ENCODE measurements at regions not wholly inside any gene's neighbourhood (a gene's known extent, or its start where the extent isn't known, plus 50 kb on each side); places are given as distances from the start of the nearest gene placed in this dataset.
"Not testable (repeated sequence)": the region's sequence is repeated elsewhere in the genome, so short reads cannot be mapped to it uniquely, and the experiment has no call there.

DNA sequence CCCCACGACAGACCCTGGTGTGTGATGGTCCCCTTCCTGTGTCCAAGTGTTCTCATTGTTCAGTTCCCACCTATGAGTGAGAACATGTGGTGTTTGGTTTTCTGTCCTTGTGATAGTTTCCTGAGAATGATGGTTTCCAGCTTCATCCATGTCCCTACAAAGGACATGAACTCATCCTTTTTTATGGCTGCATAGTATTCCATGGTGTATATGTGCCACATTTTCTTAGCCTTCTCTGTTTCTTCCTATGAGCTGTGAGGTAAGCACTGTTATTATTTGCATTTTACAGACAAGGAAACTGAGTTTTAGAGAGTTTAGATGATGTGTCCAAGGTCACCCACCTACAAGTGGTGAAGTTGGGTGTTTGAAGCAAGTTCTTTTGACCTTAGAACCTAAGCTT, 51.1 kb upstream of the BNC1 start:
- H3K27me3 ChIP-seq (replicated peaks; ENCODE audit: control insufficient read depth, insufficient read depth, low read length); DNase-seq (ENCODE audit: extremely low read depth, insufficient read length); H3K4me3 ChIP-seq (replicated peaks; ENCODE audit: low read depth, low read length); H3K36me3 ChIP-seq (ENCODE audit: control insufficient read depth, insufficient read depth, low read length): not testable (repeated sequence)

DNA sequence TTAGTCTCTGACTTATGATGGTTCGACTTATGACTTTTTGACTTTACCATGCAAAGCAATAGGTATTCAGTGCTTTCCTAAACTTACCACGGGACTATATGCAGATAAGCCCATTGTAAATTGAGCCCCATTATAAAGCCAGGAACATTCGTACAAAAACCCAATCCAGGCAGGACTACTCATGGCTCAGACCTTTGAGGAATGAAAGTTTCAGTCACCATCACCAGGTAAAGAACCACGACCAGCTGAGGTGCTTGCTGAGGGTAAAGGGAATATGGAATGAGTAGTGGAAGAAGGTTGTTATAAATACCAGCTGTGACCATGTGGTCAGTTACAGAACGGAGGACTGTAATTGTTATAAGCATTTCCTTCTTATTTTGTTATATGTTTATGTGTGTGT, 54.9 kb upstream of the BNC1 start:
- DNase-seq (ENCODE audit: extremely low read depth, insufficient read length): no peak
- no peaks in the 10 kb centered on the region; the same call in none of the 2 replicates for H3K27me3 ChIP-seq (replicated peaks; ENCODE audit: control insufficient read depth, insufficient read depth, low read length)
- H3K36me3 ChIP-seq (ENCODE audit: control insufficient read depth, insufficient read depth, low read length): no peaks in the 10 kb centered on the region
- no peak overlapping the region for H3K4me3 ChIP-seq (replicated peaks; ENCODE audit: low read depth, low read length)
- TF ChIP-seq, protein P1, sequence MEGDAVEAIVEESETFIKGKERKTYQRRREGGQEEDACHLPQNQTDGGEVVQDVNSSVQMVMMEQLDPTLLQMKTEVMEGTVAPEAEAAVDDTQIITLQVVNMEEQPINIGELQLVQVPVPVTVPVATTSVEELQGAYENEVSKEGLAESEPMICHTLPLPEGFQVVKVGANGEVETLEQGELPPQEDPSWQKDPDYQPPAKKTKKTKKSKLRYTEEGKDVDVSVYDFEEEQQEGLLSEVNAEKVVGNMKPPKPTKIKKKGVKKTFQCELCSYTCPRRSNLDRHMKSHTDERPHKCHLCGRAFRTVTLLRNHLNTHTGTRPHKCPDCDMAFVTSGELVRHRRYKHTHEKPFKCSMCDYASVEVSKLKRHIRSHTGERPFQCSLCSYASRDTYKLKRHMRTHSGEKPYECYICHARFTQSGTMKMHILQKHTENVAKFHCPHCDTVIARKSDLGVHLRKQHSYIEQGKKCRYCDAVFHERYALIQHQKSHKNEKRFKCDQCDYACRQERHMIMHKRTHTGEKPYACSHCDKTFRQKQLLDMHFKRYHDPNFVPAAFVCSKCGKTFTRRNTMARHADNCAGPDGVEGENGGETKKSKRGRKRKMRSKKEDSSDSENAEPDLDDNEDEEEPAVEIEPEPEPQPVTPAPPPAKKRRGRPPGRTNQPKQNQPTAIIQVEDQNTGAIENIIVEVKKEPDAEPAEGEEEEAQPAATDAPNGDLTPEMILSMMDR (IDR thresholded peaks at IDR 0.05; ENCODE audit: insufficient read depth, low read length, poor library complexity, severe bottlenecking): no peak

DNA sequence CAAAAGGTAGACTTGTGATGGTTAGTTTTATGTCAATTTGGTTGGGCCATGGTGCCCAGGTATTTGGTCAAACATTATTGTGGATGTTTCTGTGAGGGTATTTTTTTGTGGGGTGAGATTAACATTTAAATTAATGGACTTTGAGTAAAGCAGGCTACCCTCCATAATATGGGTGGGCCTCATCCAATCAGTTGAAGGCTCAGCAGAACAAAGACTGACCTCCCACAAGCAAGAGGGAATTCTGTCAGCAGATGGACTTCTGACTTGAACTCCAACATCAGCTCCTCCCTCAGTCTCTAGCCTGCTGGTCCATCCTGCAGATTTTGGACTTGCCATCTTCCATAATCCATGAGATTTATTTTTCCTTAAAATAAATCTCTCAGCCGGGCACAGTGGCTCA, 55.6 kb upstream of the BNC1 start:
- Histone ChIP-seq H3K36me3 (ENCODE audit: control insufficient read depth, insufficient read depth, low read length) (no peaks in the 10 kb centered on the region), H3K4me3 (replicated peaks; ENCODE audit: low read depth, low read length) (no peak overlapping the region), H3K27me3 (replicated peaks; ENCODE audit: control insufficient read depth, insufficient read depth, low read length) (no peaks in the 10 kb centered on the region; the same call in none of the 2 replicates)
- TF ChIP-seq, protein P1 (IDR thresholded peaks at IDR 0.05; ENCODE audit: insufficient read depth, low read length, poor library complexity, severe bottlenecking): no peak
- DNase-seq (ENCODE audit: extremely low read depth, insufficient read length): no peak

DNA sequence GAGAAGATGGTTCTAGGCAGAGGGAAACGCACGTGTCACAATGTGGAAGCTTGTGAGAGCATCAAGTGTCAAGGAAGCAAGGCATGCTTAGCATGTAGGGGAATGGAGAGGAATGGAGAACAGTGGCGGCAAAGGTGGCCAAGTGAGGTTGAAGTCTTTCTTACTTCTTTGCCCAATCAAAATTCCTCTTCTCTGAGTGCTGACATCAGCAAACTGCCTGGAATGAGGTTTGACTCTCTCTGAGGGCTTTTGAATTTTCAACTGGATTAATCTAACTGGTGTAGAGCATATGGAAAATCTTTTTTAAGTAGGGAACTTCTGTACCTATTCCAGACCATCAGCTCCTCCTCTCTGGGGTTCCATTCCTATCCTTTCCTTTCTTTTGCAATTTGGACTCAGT, 61.9 kb upstream of the BNC1 start:
- TF ChIP-seq, protein P1 (IDR thresholded peaks at IDR 0.05; ENCODE audit: insufficient read depth, low read length, poor library complexity, severe bottlenecking): no peak
- peaks cover 2% of the 10 kb centered on the region for H3K27me3 ChIP-seq (replicated peaks; ENCODE audit: control insufficient read depth, insufficient read depth, low read length)
- H3K4me3 ChIP-seq (replicated peaks; ENCODE audit: low read depth, low read length): no peak overlapping the region
- no peak for DNase-seq (ENCODE audit: extremely low read depth, insufficient read length)
- H3K36me3 ChIP-seq (ENCODE audit: control insufficient read depth, insufficient read depth, low read length): no peaks in the 10 kb centered on the region

DNA sequence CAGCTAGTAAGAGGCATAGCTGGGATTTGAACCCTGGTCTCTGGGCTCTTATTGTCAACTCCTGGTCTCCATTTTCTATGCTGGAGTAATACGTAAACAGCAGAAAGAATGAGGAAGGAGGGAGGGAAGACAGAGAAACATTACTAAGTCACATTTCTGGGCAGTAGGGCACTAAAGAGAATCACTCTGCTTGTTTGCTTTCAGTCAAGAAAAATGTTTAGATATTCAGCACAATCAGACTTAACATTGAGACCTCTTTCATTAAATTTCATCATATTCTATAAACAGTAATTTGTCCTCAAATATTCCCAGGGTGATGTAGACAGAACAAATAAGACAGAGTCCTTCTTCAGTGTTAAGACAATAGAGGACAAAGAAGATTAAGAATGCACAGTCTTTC, 67.7 kb upstream of the BNC1 start:
- no peak for DNase-seq (ENCODE audit: extremely low read depth, insufficient read length)
- TF ChIP-seq, protein P1 (IDR thresholded peaks at IDR 0.05; ENCODE audit: insufficient read depth, low read length, poor library complexity, severe bottlenecking): no peak
- Histone ChIP-seq H3K27me3 (replicated peaks; ENCODE audit: control insufficient read depth, insufficient read depth, low read length) (no peaks in the 10 kb centered on the region), H3K4me3 (replicated peaks; ENCODE audit: low read depth, low read length) (no peak overlapping the region), H3K36me3 (ENCODE audit: control insufficient read depth, insufficient read depth, low read length) (no peaks in the 10 kb centered on the region)

DNA sequence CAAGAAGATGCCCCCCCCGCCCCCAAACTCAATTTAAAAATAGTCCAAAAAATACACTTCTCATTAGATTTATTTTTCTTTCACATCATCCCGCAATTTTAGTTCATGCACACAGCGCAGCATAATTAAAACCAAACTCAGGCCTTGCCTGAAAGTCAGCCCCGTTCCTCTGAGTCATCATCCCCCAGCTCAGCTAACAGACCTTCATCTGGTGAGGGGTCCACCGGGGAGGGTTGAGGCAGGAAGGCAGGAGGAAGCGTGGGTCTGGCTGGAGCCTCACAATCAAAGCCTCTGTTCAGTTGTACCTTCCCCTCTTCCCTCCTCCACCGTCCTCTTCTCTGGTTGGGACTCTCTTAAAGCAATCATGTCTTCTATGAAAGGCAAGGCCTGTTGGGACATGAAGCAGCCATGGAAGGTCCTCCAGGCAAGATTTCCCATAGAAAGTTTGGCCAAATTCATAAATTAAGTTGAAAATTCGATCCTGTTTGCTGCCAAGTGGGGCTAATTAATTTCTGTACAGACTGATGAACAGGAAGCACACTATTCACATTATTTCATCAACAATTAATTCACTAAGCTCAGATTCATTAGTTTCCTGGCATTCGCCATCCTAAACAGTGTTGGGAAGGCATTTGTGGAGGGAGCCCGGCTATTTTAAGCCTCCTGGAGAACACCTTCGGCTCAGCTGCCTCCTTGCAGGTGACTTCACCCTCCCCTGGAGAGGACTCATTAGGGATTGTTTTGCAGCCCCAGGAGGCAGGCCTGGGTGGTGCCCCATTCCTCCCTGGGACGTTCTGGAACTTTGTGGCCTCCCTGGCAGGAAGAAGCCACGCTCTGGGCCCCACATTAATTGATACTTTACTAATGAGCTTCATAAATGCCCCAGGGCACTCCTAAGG, 72.3 kb upstream of the BNC1 start:
- no peaks in the 10 kb centered on the region for H3K36me3 ChIP-seq (ENCODE audit: control insufficient read depth, insufficient read depth, low read length)
- TF ChIP-seq, protein P1 (IDR thresholded peaks at IDR 0.05; ENCODE audit: insufficient read depth, low read length, poor library complexity, severe bottlenecking): no peak
- DNase-seq (ENCODE audit: extremely low read depth, insufficient read length): no peak

More for the DNA sequence above, 72.3 kb upstream of the BNC1 start:
- Histone ChIP-seq H3K27me3 (replicated peaks; ENCODE audit: control insufficient read depth, insufficient read depth, low read length) (peaks cover 2% of the 10 kb centered on the region; the same call in 1 of the 2 replicates), H3K4me3 (replicated peaks; ENCODE audit: low read depth, low read length) (no peak overlapping the region)
